H9 (cell line): ENCODE measurements at regions not wholly inside any gene's neighbourhood (a gene's known extent, or its start where the extent isn't known, plus 50 kb on each side); places are given as distances from the start of the nearest gene placed in this dataset.

Experiments
- DNase-seq: peaks from one replicate; pipeline ENCODE4 v3.0.0-alpha.2; 2017
- H2AFZ ChIP-seq: one replicate; pipeline ENCODE4 v1.6.1; 2013; ENCODE audit warnings: mild to moderate bottlenecking, low read length, control low read depth, moderate library complexity
- H2AK5ac ChIP-seq: 2 replicates; pipeline ENCODE4 v1.6.1; 2013; ENCODE audit warnings: low read length, control low read depth, mixed read lengths; ENCODE audit not compliant: insufficient read length
- H2BK120ac ChIP-seq: one replicate; pipeline ENCODE4 v1.6.1; 2013; ENCODE audit warnings: low read depth, mild to moderate bottlenecking, low read length, control low read depth, inconsistent platforms; ENCODE audit not compliant: poor library complexity, severe bottlenecking
- H2BK12ac ChIP-seq: 2 replicates; pipeline ENCODE4 v1.6.1; 2013; ENCODE audit warnings: low read length, control low read depth, mixed read lengths, low read depth; ENCODE audit not compliant: insufficient read length
- H2BK15ac ChIP-seq: 2 replicates; pipeline ENCODE4 v1.6.1; 2013; ENCODE audit warnings: low read depth, low read length, control low read depth
- H2BK20ac ChIP-seq: one replicate; pipeline ENCODE4 v1.6.1; 2013; ENCODE audit warnings: low read depth, mild to moderate bottlenecking, low read length, control low read depth, inconsistent platforms; ENCODE audit not compliant: poor library complexity, severe bottlenecking
- H2BK5ac ChIP-seq: 2 replicates; pipeline ENCODE4 v1.6.1; 2013; ENCODE audit warnings: low read length, control low read depth, mixed read lengths; ENCODE audit not compliant: insufficient read length
- H3K14ac ChIP-seq: 2 replicates; pipeline ENCODE4 v1.6.1; 2013; ENCODE audit warnings: low read length, control low read depth; ENCODE audit not compliant: insufficient read depth
- H3K18ac ChIP-seq: 2 replicates; pipeline ENCODE4 v1.6.1; 2013; ENCODE audit warnings: low read depth, mild to moderate bottlenecking, mixed read lengths, low read length, control low read depth; ENCODE audit not compliant: insufficient read length
- H3K23ac ChIP-seq: 2 replicates; pipeline ENCODE4 v1.6.1; 2013; ENCODE audit warnings: low read length, control low read depth, mixed read lengths, low read depth; ENCODE audit not compliant: insufficient read length
- H3K23me2 ChIP-seq: 2 replicates; pipeline ENCODE4 v1.6.1; 2013; ENCODE audit warnings: low read depth, mild to moderate bottlenecking, mixed read lengths, low read length, control low read depth; ENCODE audit not compliant: insufficient read length, poor library complexity, severe bottlenecking
- H3K27ac ChIP-seq: 2 replicates; pipeline ENCODE4 v1.5.1; 2013; ENCODE audit warnings: low read length, control low read depth, mixed read lengths, low read depth; ENCODE audit not compliant: insufficient read length
- H3K27me3 ChIP-seq: 2 replicates; pipeline ENCODE4 v1.6.1; 2013; ENCODE audit warnings: low read length, control low read depth, inconsistent platforms; ENCODE audit not compliant: insufficient read depth
- H3K4ac ChIP-seq: 2 replicates; pipeline ENCODE4 v1.6.1; 2013; ENCODE audit warnings: low read depth, mild to moderate bottlenecking, control low read depth, inconsistent platforms, low read length, moderate library complexity
- H3K4me1 ChIP-seq: 2 replicates; pipeline ENCODE4 v1.6.1; 2013; ENCODE audit warnings: low read length, control low read depth, inconsistent platforms; ENCODE audit not compliant: insufficient read depth
- H3K4me2 ChIP-seq: 2 replicates; pipeline ENCODE4 v1.6.1; 2013; ENCODE audit warnings: low read length, control low read depth, mixed read lengths; ENCODE audit not compliant: insufficient read length, insufficient read depth
- H3K56ac ChIP-seq: 2 replicates; pipeline ENCODE4 v1.6.1; 2013; ENCODE audit warnings: low read depth, mild to moderate bottlenecking, mixed read lengths, low read length, control low read depth; ENCODE audit not compliant: insufficient read length
- H3K79me1 ChIP-seq: 2 replicates; pipeline ENCODE4 v1.6.1; 2013; ENCODE audit warnings: low read depth, mild to moderate bottlenecking, moderate library complexity, low read length, control low read depth, inconsistent platforms; ENCODE audit not compliant: insufficient read depth, poor library complexity, severe bottlenecking
- H3K79me2 ChIP-seq: 2 replicates; pipeline ENCODE4 v1.6.1; 2013; ENCODE audit warnings: low read length, control low read depth, inconsistent platforms; ENCODE audit not compliant: insufficient read depth
- H3K9ac ChIP-seq: 2 replicates; pipeline ENCODE4 v1.6.1; 2013; ENCODE audit warnings: low read length, control low read depth, mixed read lengths; ENCODE audit not compliant: insufficient read length; ENCODE audit errors: extremely low read depth
- H3K9me3 ChIP-seq: one replicate; pipeline ENCODE4 v1.6.1; 2013; ENCODE audit warnings: low read depth, low read length, inconsistent platforms; ENCODE audit not compliant: control insufficient read depth
- H3T11ph ChIP-seq: one replicate; pipeline ENCODE4 v1.6.1; 2013; ENCODE audit warnings: mild to moderate bottlenecking, low read length, control low read depth, inconsistent platforms
- H4K20me1 ChIP-seq: one replicate; pipeline ENCODE4 v1.6.1; 2013; ENCODE audit not compliant: control insufficient read depth, insufficient read length, insufficient read depth
- H4K5ac ChIP-seq: 2 replicates; pipeline ENCODE4 v1.6.1; 2013; ENCODE audit warnings: low read depth, mild to moderate bottlenecking, mixed read lengths, low read length, control low read depth; ENCODE audit not compliant: insufficient read length
- H4K8ac ChIP-seq: replicated peaks from 2 replicates; pipeline ENCODE4 v1.6.1; 2013; ENCODE audit warnings: low read length, control low read depth, mixed read lengths, low read depth; ENCODE audit not compliant: insufficient read length
- H4K91ac ChIP-seq: 2 replicates; pipeline ENCODE4 v1.6.1; 2013; ENCODE audit warnings: low read depth, mild to moderate bottlenecking, moderate library complexity, mixed read lengths, low read length, control low read depth; ENCODE audit not compliant: insufficient read length
- H3K27ac Mint-ChIP-seq, 3 experiments: 2 replicates in 2 of 3; 3 replicates in 1 of 3; pipeline ENCODE4 v1.8.0; 2020 to 2021; ENCODE audit warnings: mixed read lengths in 3 of 3, mild to moderate bottlenecking in 1 of 3, moderate library complexity in 1 of 3
- H3K27me3 Mint-ChIP-seq: 2 replicates; pipeline ENCODE4 v1.8.0; 2021; ENCODE audit warnings: low read depth, mild to moderate bottlenecking, moderate library complexity, mixed read lengths
- H3K36me3 Mint-ChIP-seq, 3 experiments: 2 replicates in 2 of 3; 3 replicates in 1 of 3; pipeline ENCODE4 v1.8.0; 2020 to 2021; ENCODE audit warnings: low read depth in 3 of 3, mixed read lengths in 3 of 3; ENCODE audit not compliant: insufficient read depth in 1 of 3
- H3K4me1 Mint-ChIP-seq, 2 experiments: 2 replicates each; pipeline ENCODE4 v1.8.0; 2020; ENCODE audit warnings: mixed read lengths in 2 of 2
- H3K4me3 Mint-ChIP-seq, 2 experiments: 2 replicates in 1 of 2; 3 replicates in 1 of 2; pipeline ENCODE4 v1.8.0; 2020 to 2021; ENCODE audit warnings: mild to moderate bottlenecking in 2 of 2, mixed read lengths in 2 of 2, moderate library complexity in 1 of 2
- H3K9me3 Mint-ChIP-seq, 2 experiments: 2 replicates in 1 of 2; 3 replicates in 1 of 2; pipeline ENCODE4 v1.8.0; 2020; ENCODE audit warnings: mild to moderate bottlenecking in 2 of 2, mixed read lengths in 2 of 2, moderate library complexity in 1 of 2
- WGBS: extraction: QIAGEN DNeasy Blood & Tissue Kit; methylation state at CpG from one replicate; pipeline ENCODE4 v1.1.7; 2013; ENCODE audit warnings: missing lambda C conversion rate, low lambda C conversion rate, mixed read lengths; ENCODE audit not compliant: insufficient read length; ENCODE audit errors: extremely low coverage; 5-methylcytosine and 5-hydroxymethylcytosine counted together
- TF ChIP-seq, protein P1 (sequence below): fragments of 200-600 bp; sonication (generic); conservative IDR thresholded peaks from 3 replicates; pipeline ENCODE4 v1.8.0; 2021; ENCODE audit warnings: antibody characterized with exemption, mild to moderate bottlenecking

GRCh38 chr6:74798302-74798701 lies 407.6 kb downstream of the COL12A1 start:
- Histone ChIP-seq H3K4me1 (no peaks in the 10 kb centered on the region; the same call in 1 of the 2 replicates), H3K18ac (no peak overlapping the region), H3K14ac (no peak overlapping the region), H4K5ac (no peak overlapping the region), H2AFZ (no peak overlapping the region), H3K9ac (no peak overlapping the region), H2AK5ac (no peak overlapping the region), H3T11ph (no peak overlapping the region), H3K79me2 (no peaks in the 10 kb centered on the region), H3K9me3 (no peaks in the 10 kb centered on the region), H3K27me3 (no peaks in the 10 kb centered on the region), H3K27ac (no peak overlapping the region), H3K23ac (no peak overlapping the region), H4K20me1 (no peaks in the 10 kb centered on the region), H4K8ac (no peak overlapping the region), H2BK5ac (no peak overlapping the region), H2BK120ac (no peak overlapping the region), H2BK12ac (no peak overlapping the region), H3K4me2 (no peak overlapping the region), H2BK20ac (no peak overlapping the region), H3K56ac (no peak overlapping the region), H3K23me2 (no peaks in the 10 kb centered on the region), H3K4ac (no peak overlapping the region), H2BK15ac (no peak overlapping the region), H4K91ac (no peak overlapping the region), H3K79me1 (no peaks in the 10 kb centered on the region)
- peaks cover 19 to 26% of the 10 kb centered on the region in 2 experiments for H3K9me3 Mint-ChIP-seq
- peaks cover 4 to 6% of the 10 kb centered on the region in 2 experiments for H3K4me1 Mint-ChIP-seq
- peaks cover 0 to 36% (median 7%) of the 10 kb centered on the region in 3 experiments; a peak in 4 of 7 replicates for H3K36me3 Mint-ChIP-seq
- DNase-seq: no peak
- H3K27ac Mint-ChIP-seq: no peak overlapping the region
- H3K4me3 Mint-ChIP-seq: no peak overlapping the region
- TF ChIP-seq, protein P1, sequence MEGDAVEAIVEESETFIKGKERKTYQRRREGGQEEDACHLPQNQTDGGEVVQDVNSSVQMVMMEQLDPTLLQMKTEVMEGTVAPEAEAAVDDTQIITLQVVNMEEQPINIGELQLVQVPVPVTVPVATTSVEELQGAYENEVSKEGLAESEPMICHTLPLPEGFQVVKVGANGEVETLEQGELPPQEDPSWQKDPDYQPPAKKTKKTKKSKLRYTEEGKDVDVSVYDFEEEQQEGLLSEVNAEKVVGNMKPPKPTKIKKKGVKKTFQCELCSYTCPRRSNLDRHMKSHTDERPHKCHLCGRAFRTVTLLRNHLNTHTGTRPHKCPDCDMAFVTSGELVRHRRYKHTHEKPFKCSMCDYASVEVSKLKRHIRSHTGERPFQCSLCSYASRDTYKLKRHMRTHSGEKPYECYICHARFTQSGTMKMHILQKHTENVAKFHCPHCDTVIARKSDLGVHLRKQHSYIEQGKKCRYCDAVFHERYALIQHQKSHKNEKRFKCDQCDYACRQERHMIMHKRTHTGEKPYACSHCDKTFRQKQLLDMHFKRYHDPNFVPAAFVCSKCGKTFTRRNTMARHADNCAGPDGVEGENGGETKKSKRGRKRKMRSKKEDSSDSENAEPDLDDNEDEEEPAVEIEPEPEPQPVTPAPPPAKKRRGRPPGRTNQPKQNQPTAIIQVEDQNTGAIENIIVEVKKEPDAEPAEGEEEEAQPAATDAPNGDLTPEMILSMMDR: no peak
- no CpG with 5 or more reads among the region's 1 CpG for WGBS
- no peaks in the 10 kb centered on the region; the same call in 1 of the 2 replicates for H3K27me3 Mint-ChIP-seq
